ENCODE measurements at regions not wholly inside any gene's neighbourhood (a gene's known extent, or its start where the extent isn't known, plus 50 kb on each side); places are given as distances from the start of the nearest gene placed in this dataset.

GRCh38 chr14:62592877-62593276 lies 452.4 kb downstream of the KCNH5 start:
- Histone ChIP-seq H3K4me1 (ENCODE audit: insufficient read depth, low read length) (no peaks in the 10 kb centered on the region), H3K4me3 (ENCODE audit: low read length) (no peak overlapping the region), H3K27me3 (ENCODE audit: insufficient read depth, low read length) (no peaks in the 10 kb centered on the region), H3K9me3 (ENCODE audit: low read depth, low read length) (peaks cover 36% of the 10 kb centered on the region)

GRCh38 chr14:62597143-62597542 lies 448.1 kb downstream of the KCNH5 start:
- Histone ChIP-seq H3K9me3 (ENCODE audit: low read depth, low read length) (peaks cover 35% of the 10 kb centered on the region), H3K4me3 (ENCODE audit: low read length) (no peak overlapping the region), H3K4me1 (ENCODE audit: insufficient read depth, low read length) (no peaks in the 10 kb centered on the region), H3K27me3 (ENCODE audit: insufficient read depth, low read length) (no peaks in the 10 kb centered on the region)

GRCh38 chr14:62599616-62600385 lies 445.5 kb downstream of the KCNH5 start:
- H3K4me1 ChIP-seq (ENCODE audit: insufficient read depth, low read length): no peaks in the 10 kb centered on the region
- H3K9me3 ChIP-seq (ENCODE audit: low read depth, low read length): peaks cover 35% of the 10 kb centered on the region
- no peaks in the 10 kb centered on the region for H3K27me3 ChIP-seq (ENCODE audit: insufficient read depth, low read length)
- H3K4me3 ChIP-seq (ENCODE audit: low read length): no peak overlapping the region

- no peak overlapping the region for H3K4me3 ChIP-seq (ENCODE audit: low read length)
- H3K27me3 ChIP-seq (ENCODE audit: insufficient read depth, low read length): no peaks in the 10 kb centered on the region
- no peaks in the 10 kb centered on the region for H3K4me1 ChIP-seq (ENCODE audit: insufficient read depth, low read length)
- peaks cover 12% of the 10 kb centered on the region for H3K9me3 ChIP-seq (ENCODE audit: low read depth, low read length)
These were observed 442.5 kb downstream of the KCNH5 start for GRCh38 chr14:62602712-62603111.

DNA sequence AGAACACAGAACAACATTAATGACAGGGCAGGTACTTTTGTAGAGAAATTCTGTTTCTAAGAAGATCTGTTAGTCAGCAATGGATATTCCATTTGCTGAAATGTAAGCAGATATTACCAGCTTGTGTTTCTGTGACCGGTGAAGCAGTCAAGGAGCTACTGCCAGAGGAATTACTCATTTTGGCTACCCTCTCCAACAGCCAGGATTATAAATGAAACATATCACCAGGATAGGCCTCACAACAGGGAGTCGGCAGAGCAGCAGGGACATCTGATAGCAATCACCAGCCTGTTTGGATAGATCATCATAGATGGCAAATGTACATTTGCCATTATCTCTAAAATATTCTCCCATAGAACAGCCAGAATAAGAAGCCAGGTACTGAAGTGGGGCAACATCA lies 440.7 kb downstream of the KCNH5 start:
- Histone ChIP-seq H3K4me1 (ENCODE audit: insufficient read depth, low read length) (no peaks in the 10 kb centered on the region), H3K4me3 (ENCODE audit: low read length) (no peak overlapping the region), H3K27me3 (ENCODE audit: insufficient read depth, low read length) (no peaks in the 10 kb centered on the region), H3K9me3 (ENCODE audit: low read depth, low read length) (peaks cover 5% of the 10 kb centered on the region)

DNA sequence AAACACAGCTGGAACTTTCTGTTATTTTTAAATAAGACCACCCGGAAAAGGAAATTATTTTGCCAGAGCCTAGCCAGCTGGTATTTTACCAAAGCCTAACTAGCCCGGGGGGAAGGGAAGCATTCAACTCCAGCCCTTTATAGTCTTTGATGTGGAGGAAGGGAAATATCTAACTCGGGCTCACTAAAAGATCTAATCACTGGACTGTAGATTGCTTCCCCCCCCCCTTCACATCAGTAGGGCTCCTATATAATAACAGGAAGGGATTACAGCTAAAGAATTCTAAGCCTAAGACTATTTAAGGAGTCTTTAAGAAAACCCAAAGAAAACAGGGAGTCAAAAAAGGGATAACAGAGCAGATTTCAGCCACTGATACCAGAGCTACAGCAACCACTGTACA lies 431.1 kb downstream of the KCNH5 start:
- Histone ChIP-seq H3K9me3 (ENCODE audit: low read depth, low read length) (peaks cover 18% of the 10 kb centered on the region), H3K4me1 (ENCODE audit: insufficient read depth, low read length) (no peaks in the 10 kb centered on the region), H3K4me3 (ENCODE audit: low read length) (no peak overlapping the region), H3K27me3 (ENCODE audit: insufficient read depth, low read length) (no peaks in the 10 kb centered on the region)

- no peak overlapping the region for H3K4me3 ChIP-seq (ENCODE audit: low read length)
- H3K9me3 ChIP-seq (ENCODE audit: low read depth, low read length): peaks cover 6% of the 10 kb centered on the region
- no peaks in the 10 kb centered on the region for H3K4me1 ChIP-seq (ENCODE audit: insufficient read depth, low read length)
- H3K27me3 ChIP-seq (ENCODE audit: insufficient read depth, low read length): no peaks in the 10 kb centered on the region
These were observed 428.6 kb downstream of the KCNH5 start for GRCh38 chr14:62616668-62617067.

- no peaks in the 10 kb centered on the region for H3K27me3 ChIP-seq (ENCODE audit: insufficient read depth, low read length)
- no peak overlapping the region for H3K4me3 ChIP-seq (ENCODE audit: low read length)
- no peaks in the 10 kb centered on the region for H3K4me1 ChIP-seq (ENCODE audit: insufficient read depth, low read length)
- no peaks in the 10 kb centered on the region for H3K9me3 ChIP-seq (ENCODE audit: low read depth, low read length)
These were observed 418.8 kb downstream of the KCNH5 start for GRCh38 chr14:62626416-62626815.

DNA sequence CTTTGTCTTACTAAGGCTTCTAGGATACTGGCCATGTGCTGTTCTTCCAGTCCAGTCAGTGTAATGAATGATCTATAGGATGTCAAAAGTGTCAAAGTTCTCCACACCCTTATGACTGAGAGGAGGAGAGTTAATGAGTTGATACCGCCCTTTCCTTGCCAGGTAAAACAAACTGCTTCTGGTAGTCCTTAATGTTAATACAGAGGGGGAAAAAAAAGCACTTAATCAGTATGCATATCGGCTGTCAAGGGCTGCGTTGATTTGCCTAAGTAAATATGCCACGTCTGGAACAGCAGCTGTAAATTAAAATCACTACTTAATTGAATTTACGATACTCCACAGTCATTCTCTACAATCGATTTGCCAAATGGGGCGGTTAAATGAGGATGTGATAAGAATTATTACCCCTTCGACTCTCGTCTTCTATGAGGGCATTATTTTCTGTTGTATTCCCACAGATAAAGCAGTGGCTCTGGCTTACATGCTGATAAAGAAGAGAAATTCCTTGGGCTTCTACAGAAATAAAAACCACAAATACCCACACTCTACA lies 416.0 kb downstream of the KCNH5 start:
- Histone ChIP-seq H3K4me3 (ENCODE audit: low read length) (no peak overlapping the region), H3K4me1 (ENCODE audit: insufficient read depth, low read length) (no peaks in the 10 kb centered on the region), H3K9me3 (ENCODE audit: low read depth, low read length) (peaks cover 6% of the 10 kb centered on the region), H3K27me3 (ENCODE audit: insufficient read depth, low read length) (no peaks in the 10 kb centered on the region)

DNA sequence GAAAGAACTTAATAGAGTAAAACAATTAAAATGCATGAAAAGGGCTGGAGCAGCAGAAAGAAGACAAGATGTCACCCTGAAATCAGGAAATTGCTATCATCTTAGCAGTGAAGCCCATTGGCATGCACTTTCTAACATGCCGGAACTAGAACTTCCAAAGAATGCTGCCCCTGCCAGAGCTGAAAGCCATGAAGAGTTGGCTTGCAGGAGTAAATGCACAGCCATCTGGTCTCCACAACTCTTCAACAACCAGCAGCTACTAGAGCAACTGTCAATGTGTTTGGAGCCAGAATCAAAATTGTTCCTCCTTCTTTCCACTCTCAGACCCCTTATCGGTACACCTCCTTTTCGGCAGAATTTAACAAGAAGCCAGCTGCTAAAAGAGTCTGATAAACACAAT lies 414.1 kb downstream of the KCNH5 start:
- Histone ChIP-seq H3K4me1 (ENCODE audit: insufficient read depth, low read length) (no peaks in the 10 kb centered on the region), H3K27me3 (ENCODE audit: insufficient read depth, low read length) (no peaks in the 10 kb centered on the region), H3K9me3 (ENCODE audit: low read depth, low read length) (peaks cover 6% of the 10 kb centered on the region), H3K4me3 (ENCODE audit: low read length) (no peak overlapping the region)

GRCh38 chr14:62632771-62633170 lies 412.5 kb downstream of the KCNH5 start:
- no peak overlapping the region for H3K4me3 ChIP-seq (ENCODE audit: low read length)
- H3K27me3 ChIP-seq (ENCODE audit: insufficient read depth, low read length): no peaks in the 10 kb centered on the region
- H3K9me3 ChIP-seq (ENCODE audit: low read depth, low read length): peaks cover 6% of the 10 kb centered on the region
- no peaks in the 10 kb centered on the region for H3K4me1 ChIP-seq (ENCODE audit: insufficient read depth, low read length)

DNA sequence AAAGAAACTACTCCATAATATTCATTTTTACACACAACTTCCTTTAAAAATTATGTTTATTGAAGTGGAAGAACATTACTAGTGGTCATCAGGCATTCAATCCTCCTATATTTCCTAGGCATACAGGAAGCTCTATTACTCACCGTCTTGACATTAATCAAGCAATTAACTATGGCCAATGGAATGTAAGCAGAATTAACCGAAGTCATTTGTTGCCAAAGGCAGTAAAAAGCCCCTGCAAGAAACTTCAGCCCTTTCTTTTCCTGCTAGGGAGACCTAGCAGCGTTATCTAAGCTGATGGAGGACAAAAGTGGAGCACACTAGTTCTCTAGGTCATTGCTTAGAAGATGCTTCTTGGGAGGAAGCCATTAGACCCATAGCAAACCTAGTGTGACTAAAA lies 399.6 kb downstream of the KCNH5 start:
- Histone ChIP-seq H3K4me1 (ENCODE audit: insufficient read depth, low read length) (no peaks in the 10 kb centered on the region), H3K27me3 (ENCODE audit: insufficient read depth, low read length) (no peaks in the 10 kb centered on the region), H3K4me3 (ENCODE audit: low read length) (no peak overlapping the region), H3K9me3 (ENCODE audit: low read depth, low read length) (peaks cover 9% of the 10 kb centered on the region)
